IMR-90 (cell line): ENCODE measurements at regions not wholly inside any gene's neighbourhood (a gene's known extent, or its start where the extent isn't known, plus 50 kb on each side); places are given as distances from the start of the nearest gene placed in this dataset.

Experiments
- ATAC-seq: fragments of 200-7000 bp; cut with Tn5 transposase; 2 replicates; pipeline ENCODE4 v1.9.1; 2020; ENCODE audit warnings: low read depth, mild to moderate bottlenecking, moderate library complexity
- BruUV-seq: library from RNA; stranded (reverse); fragments of 400-500 nt; replicated peaks from 2 replicates; lab custom pipeline; 2021; lab: Mats Ljungman, UMichigan
- CTCF ChIA-PET: fragments of 300-600 bp; formaldehyde crosslinking; extraction: SDS; loops from one replicate; lab custom pipeline; 2021; ENCODE audit warnings: antibody characterized with exemption; lab: Yijun Ruan, JAX
- POLR2A ChIA-PET: fragments of 300-600 bp; sonication (Branson Sonifier 250); formaldehyde crosslinking; loops from one replicate; lab custom pipeline; 2022; ENCODE audit warnings: antibody characterized with exemption; ENCODE audit not compliant: unreplicated experiment; lab: Charles Lee
- DNase-seq: peaks from one replicate; pipeline ENCODE4 v3.0.0; 2013
- H2AFZ ChIP-seq: replicated peaks from 2 replicates; pipeline ENCODE3; 2013; ENCODE audit warnings: low read length, mild to moderate bottlenecking; ENCODE audit not compliant: poor library complexity
- H2AK5ac ChIP-seq: 2 replicates; pipeline ENCODE4 v1.6.1; 2013; ENCODE audit warnings: low read depth, low read length, inconsistent platforms
- H2AK9ac ChIP-seq: replicated peaks from 2 replicates; pipeline ENCODE3; 2013; ENCODE audit warnings: mild to moderate bottlenecking, low read depth, low read length, moderate library complexity; ENCODE audit not compliant: poor library complexity
- H2BK120ac ChIP-seq: 2 replicates; pipeline ENCODE4 v1.6.1; 2013; ENCODE audit warnings: low read depth, low read length, inconsistent platforms
- H2BK15ac ChIP-seq: 3 replicates; pipeline ENCODE4 v1.6.1; 2013; ENCODE audit warnings: low read depth, low read length, inconsistent platforms
- H2BK20ac ChIP-seq: 2 replicates; pipeline ENCODE4 v1.6.1; 2013; ENCODE audit warnings: low read depth, mild to moderate bottlenecking, inconsistent platforms, low read length, moderate library complexity
- H2BK5ac ChIP-seq: 2 replicates; pipeline ENCODE4 v1.6.1; 2013; ENCODE audit warnings: mild to moderate bottlenecking, low read depth, low read length, inconsistent platforms; ENCODE audit not compliant: poor library complexity, severe bottlenecking
- H3K14ac ChIP-seq: replicated peaks from 2 replicates; pipeline ENCODE4 v1.6.1; 2013; ENCODE audit warnings: low read depth, low read length, inconsistent platforms
- H3K18ac ChIP-seq: 2 replicates; pipeline ENCODE4 v1.6.1; 2013; ENCODE audit warnings: low read depth, low read length, control low read depth
- H3K23ac ChIP-seq: 2 replicates; pipeline ENCODE4 v1.6.1; 2013; ENCODE audit warnings: low read depth, low read length, inconsistent platforms
- H3K27ac ChIP-seq: 2 replicates; pipeline ENCODE4 v1.5.1; 2013; ENCODE audit warnings: mild to moderate bottlenecking, control low read depth, low read length; ENCODE audit not compliant: insufficient read depth
- H3K27me3 ChIP-seq: 2 replicates; pipeline ENCODE4 v1.6.1; 2013; ENCODE audit warnings: low read length; ENCODE audit not compliant: control insufficient read depth, insufficient read depth
- H3K36me3 ChIP-seq: 2 replicates; pipeline ENCODE4 v1.6.1; 2013; ENCODE audit warnings: low read length, mixed read lengths; ENCODE audit not compliant: control insufficient read depth, insufficient read depth
- H3K4ac ChIP-seq: 2 replicates; pipeline ENCODE4 v1.6.1; 2013; ENCODE audit warnings: low read depth, low read length, inconsistent platforms
- H3K4me1 ChIP-seq: 2 replicates; pipeline ENCODE4 v1.6.1; 2013; ENCODE audit warnings: low read length, mixed read lengths; ENCODE audit not compliant: control insufficient read depth, insufficient read depth
- H3K4me2 ChIP-seq: 2 replicates; pipeline ENCODE4 v1.6.1; 2013; ENCODE audit warnings: low read depth, mild to moderate bottlenecking, control low read depth, low read length, moderate library complexity
- H3K4me3 ChIP-seq: 2 replicates; pipeline ENCODE4 v1.5.1; 2013; ENCODE audit warnings: low read depth, mild to moderate bottlenecking, control low read depth, low read length, moderate library complexity; ENCODE audit not compliant: insufficient read depth
- H3K56ac ChIP-seq: 2 replicates; pipeline ENCODE4 v1.6.1; 2013; ENCODE audit warnings: low read length, inconsistent platforms; ENCODE audit not compliant: insufficient read depth; ENCODE audit errors: extremely low read depth
- H3K79me1 ChIP-seq, 2 experiments: 2 replicates each; pipeline ENCODE4 v1.6.1; 2013; ENCODE audit warnings: low read length in 2 of 2, inconsistent platforms in 1 of 2, low read depth in 1 of 2
- H3K9ac ChIP-seq: 2 replicates; pipeline ENCODE4 v1.6.1; 2013; ENCODE audit warnings: low read depth, low read length, control low read depth
- H3K9me1 ChIP-seq: 2 replicates; pipeline ENCODE4 v1.6.1; 2013; ENCODE audit warnings: low read length, inconsistent platforms; ENCODE audit not compliant: insufficient read depth
- H3K9me3 ChIP-seq: 2 replicates; pipeline ENCODE4 v1.6.1; 2013; ENCODE audit warnings: low read length; ENCODE audit not compliant: control insufficient read depth, insufficient read depth
- H4K20me1 ChIP-seq: 2 replicates; pipeline ENCODE4 v1.6.1; 2013; ENCODE audit warnings: low read length, inconsistent platforms; ENCODE audit not compliant: insufficient read depth
- H4K5ac ChIP-seq: 2 replicates; pipeline ENCODE4 v1.6.1; 2013; ENCODE audit warnings: mild to moderate bottlenecking, low read depth, low read length, control low read depth
- H4K8ac ChIP-seq, 2 experiments: 2 replicates each; pipeline ENCODE4 v1.6.1; 2013; ENCODE audit warnings: low read depth in 2 of 2, low read length in 2 of 2, control low read depth in 1 of 2, inconsistent platforms in 1 of 2
- H4K91ac ChIP-seq: 2 replicates; pipeline ENCODE4 v1.6.1; 2013; ENCODE audit warnings: low read depth, low read length, inconsistent platforms; ENCODE audit not compliant: insufficient read depth
- BHLHE40 ChIP-seq: fragments of 150-350 bp; IDR thresholded peaks from 2 replicates; pipeline ENCODE4 v1.6.1; 2016; ENCODE audit warnings: mild to moderate bottlenecking, low read depth, low read length
- CEBPB ChIP-seq: IDR thresholded peaks from 2 replicates; pipeline ENCODE4 v1.6.1; 2012; ENCODE audit warnings: low read depth, low read length, improper control_type of control experiment
- CHD1 ChIP-seq: IDR thresholded peaks from 2 replicates; pipeline ENCODE4 v1.6.1; 2012; ENCODE audit warnings: low read depth, low read length, improper control_type of control experiment
- FOS ChIP-seq: fragments of 150-350 bp; IDR thresholded peaks from 2 replicates; pipeline ENCODE4 v1.6.1; 2016; ENCODE audit warnings: low read depth, low read length
- MAZ ChIP-seq: IDR thresholded peaks from 2 replicates; pipeline ENCODE4 v1.6.1; 2012; ENCODE audit warnings: low read depth, mild to moderate bottlenecking, low read length, improper control_type of control experiment, moderate library complexity, borderline replicate concordance
- MXI1 ChIP-seq: IDR thresholded peaks from 2 replicates; pipeline ENCODE4 v1.6.1; 2012; ENCODE audit warnings: low read depth, mild to moderate bottlenecking, low read length, moderate library complexity, borderline replicate concordance
- POLR2A ChIP-seq: IDR thresholded peaks from 2 replicates; pipeline ENCODE4 v1.6.1; 2012; ENCODE audit warnings: mild to moderate bottlenecking, low read depth, low read length
- RAD21 ChIP-seq: IDR thresholded peaks from 2 replicates; pipeline ENCODE4 v1.6.1; 2012; ENCODE audit warnings: low read length, improper control_type of control experiment
- RFX5 ChIP-seq: IDR thresholded peaks from 2 replicates; pipeline ENCODE4 v1.8.0; 2012; ENCODE audit warnings: low read depth, mild to moderate bottlenecking, low read length, moderate library complexity
- SMC3 ChIP-seq: fragments of 150-350 bp; IDR thresholded peaks from 2 replicates; pipeline ENCODE4 v1.6.1; 2016; ENCODE audit warnings: low read depth, mild to moderate bottlenecking, antibody characterized with exemption, low read length, moderate library complexity
- WGBS, 2 experiments: methylation state at CpG; one replicate each; pipeline versions ENCODE4 v1.1.5 to v1.1.7; 2013; ENCODE audit warnings: missing lambda C conversion rate in 2 of 2; ENCODE audit not compliant: insufficient read length in 1 of 2; ENCODE audit errors: extremely low coverage in 2 of 2; 5-methylcytosine and 5-hydroxymethylcytosine counted together
- dilution Hi-C: fragments of 300-500 bp; cut with HindIII; formaldehyde crosslinking; loops from one replicate; pipeline ENCODE4 v1.14.3; 2018; ENCODE audit warnings: low sequenced_read_pairs; ENCODE audit not compliant: unreplicated experiment
- in situ Hi-C: fragments of 300-500 bp; cut with MboI; formaldehyde crosslinking; loops from 3 replicates; pipeline ENCODE4 v1.14.3; 2019; ENCODE audit warnings: low sequenced_read_pairs, inconsistent platforms, mixed read lengths
- intact Hi-C: fragments of 100-400 bp; cut with micrococcal nuclease; formaldehyde crosslinking; loops from 2 replicates; pipeline ENCODE4 v1.10.0; 2022
- TF ChIP-seq, protein P1 (sequence below): conservative IDR thresholded peaks from 2 replicates; pipeline ENCODE4 v1.5.1; 2012; ENCODE audit warnings: mild to moderate bottlenecking, low read depth, low read length, improper control_type of control experiment
- TF ChIP-seq, protein P2 (sequence below): fragments of 150-350 bp; IDR thresholded peaks from 2 replicates; pipeline ENCODE4 v1.6.1; 2017; ENCODE audit warnings: mild to moderate bottlenecking, antibody characterized with exemption, low read length, low read depth

DNA sequence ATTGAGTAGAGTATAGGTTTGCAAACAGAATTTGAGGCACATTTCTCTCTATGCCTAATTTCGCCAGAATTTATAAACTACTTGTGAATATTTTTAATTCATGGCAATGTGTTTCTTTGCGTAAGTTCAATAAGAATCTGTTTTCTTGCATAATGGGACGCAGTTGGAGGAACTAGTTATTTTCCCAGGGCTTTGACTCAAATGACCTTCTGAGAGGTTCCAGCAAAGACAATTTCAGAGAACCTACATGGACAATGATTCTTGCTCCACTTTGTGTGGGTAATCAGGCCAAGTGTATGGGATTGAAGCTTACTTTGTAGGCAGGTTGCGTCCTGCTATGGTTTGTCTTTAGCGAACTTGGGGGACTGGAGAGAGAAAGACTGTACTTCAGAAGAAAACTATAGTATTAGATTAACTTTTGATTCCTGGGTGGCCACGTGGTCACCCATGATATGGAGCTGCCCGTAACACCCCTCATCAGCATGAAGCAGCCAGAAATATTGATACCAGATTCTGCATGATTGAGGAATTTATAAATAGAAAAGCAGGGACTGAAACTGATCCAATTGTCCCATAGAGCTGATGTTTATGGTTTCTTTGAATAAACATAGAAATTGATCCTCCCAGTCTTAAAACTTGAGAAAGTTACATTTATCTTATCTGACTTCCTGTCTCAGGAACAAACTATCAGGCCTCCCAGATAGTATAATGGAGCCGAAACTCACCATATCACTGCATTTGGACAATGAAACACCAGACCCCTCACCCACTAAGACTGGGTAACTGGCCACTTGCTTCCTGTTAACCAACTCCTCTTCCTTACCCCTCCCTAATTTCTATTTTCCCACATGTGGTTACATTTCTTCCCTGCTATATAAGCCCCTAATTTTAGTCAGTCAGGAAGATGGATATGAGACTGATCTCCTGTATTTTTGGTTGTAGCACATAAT lies 815.3 kb upstream of the HS6ST1 start:
- H3K4me1 ChIP-seq = no peaks in the 10 kb centered on the region
- H3K23ac ChIP-seq = no peak overlapping the region
- no peak overlapping the region for H3K4me3 ChIP-seq
- H3K36me3 ChIP-seq = no peaks in the 10 kb centered on the region
- H2BK15ac ChIP-seq = no peak overlapping the region
- H4K91ac ChIP-seq = no peak overlapping the region
- 0% methylated on average over 1 of the region's 8 CpGs; no CpG with 5 or more reads in 1 of the 2 experiments for WGBS, 2 experiments
- no peak overlapping the region for H3K4ac ChIP-seq
- H3K27me3 ChIP-seq = no peaks in the 10 kb centered on the region
- no peak overlapping the region for H2BK120ac ChIP-seq
- POLR2A ChIA-PET = no interaction called here
- dilution Hi-C loops = no loop called here
- no peak overlapping the region for H3K27ac ChIP-seq
- no peak overlapping the region for H2AK5ac ChIP-seq
- H3K14ac ChIP-seq = no peak overlapping the region
- DNase-seq (no peak), ATAC-seq (no peak)
- BruUV-seq = no TSS peak
- no peak overlapping the region for H2AK9ac ChIP-seq
- H3K4me2 ChIP-seq = no peak overlapping the region
- TF ChIP-seq MAZ (no peak), MXI1 (no peak), BHLHE40 (no peak), POLR2A (no peak), SMC3 (no peak), CHD1 (no peak), RFX5 (no peak), CEBPB (no peak), FOS (no peak), RAD21 (no peak)
- TF ChIP-seq, protein P1, sequence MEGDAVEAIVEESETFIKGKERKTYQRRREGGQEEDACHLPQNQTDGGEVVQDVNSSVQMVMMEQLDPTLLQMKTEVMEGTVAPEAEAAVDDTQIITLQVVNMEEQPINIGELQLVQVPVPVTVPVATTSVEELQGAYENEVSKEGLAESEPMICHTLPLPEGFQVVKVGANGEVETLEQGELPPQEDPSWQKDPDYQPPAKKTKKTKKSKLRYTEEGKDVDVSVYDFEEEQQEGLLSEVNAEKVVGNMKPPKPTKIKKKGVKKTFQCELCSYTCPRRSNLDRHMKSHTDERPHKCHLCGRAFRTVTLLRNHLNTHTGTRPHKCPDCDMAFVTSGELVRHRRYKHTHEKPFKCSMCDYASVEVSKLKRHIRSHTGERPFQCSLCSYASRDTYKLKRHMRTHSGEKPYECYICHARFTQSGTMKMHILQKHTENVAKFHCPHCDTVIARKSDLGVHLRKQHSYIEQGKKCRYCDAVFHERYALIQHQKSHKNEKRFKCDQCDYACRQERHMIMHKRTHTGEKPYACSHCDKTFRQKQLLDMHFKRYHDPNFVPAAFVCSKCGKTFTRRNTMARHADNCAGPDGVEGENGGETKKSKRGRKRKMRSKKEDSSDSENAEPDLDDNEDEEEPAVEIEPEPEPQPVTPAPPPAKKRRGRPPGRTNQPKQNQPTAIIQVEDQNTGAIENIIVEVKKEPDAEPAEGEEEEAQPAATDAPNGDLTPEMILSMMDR = no peak
- TF ChIP-seq, protein P2, sequence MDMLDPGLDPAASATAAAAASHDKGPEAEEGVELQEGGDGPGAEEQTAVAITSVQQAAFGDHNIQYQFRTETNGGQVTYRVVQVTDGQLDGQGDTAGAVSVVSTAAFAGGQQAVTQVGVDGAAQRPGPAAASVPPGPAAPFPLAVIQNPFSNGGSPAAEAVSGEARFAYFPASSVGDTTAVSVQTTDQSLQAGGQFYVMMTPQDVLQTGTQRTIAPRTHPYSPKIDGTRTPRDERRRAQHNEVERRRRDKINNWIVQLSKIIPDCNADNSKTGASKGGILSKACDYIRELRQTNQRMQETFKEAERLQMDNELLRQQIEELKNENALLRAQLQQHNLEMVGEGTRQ = no peak
- no peak overlapping the region for H2BK20ac ChIP-seq
- intact Hi-C loops = no loop called here
- H3K9me1 ChIP-seq = no peaks in the 10 kb centered on the region
- CTCF ChIA-PET = no interaction called here
- no peaks in the 10 kb centered on the region for H3K79me1 ChIP-seq
- no peak overlapping the region for H3K18ac ChIP-seq
- no peaks in the 10 kb centered on the region for H4K20me1 ChIP-seq
- in situ Hi-C loops = no loop called here
- no peak overlapping the region for H2BK5ac ChIP-seq
- no peaks in the 10 kb centered on the region for H3K9me3 ChIP-seq
- no peak overlapping the region for H2AFZ ChIP-seq
- H3K56ac ChIP-seq = no peak overlapping the region
- no peak overlapping the region for H3K9ac ChIP-seq
- H4K5ac ChIP-seq = no peak overlapping the region
- H4K8ac ChIP-seq = no peak overlapping the region
